ENCODE measurements at regions not wholly inside any gene's neighbourhood (a gene's known extent, or its start where the extent isn't known, plus 50 kb on each side); places are given as distances from the start of the nearest gene placed in this dataset.
"Not testable (repeated sequence)": the region's sequence is repeated elsewhere in the genome, so short reads cannot be mapped to it uniquely, and the experiment has no call there.

GRCh38 chr3:162610261-162610660 lies 1113.7 kb downstream of the OTOL1 start:
- DNase-seq (ENCODE audit: low read depth) = no peak
- TF ChIP-seq CTCF (IDR thresholded peaks at IDR 0.05; ENCODE audit: control insufficient read depth, extremely low read depth, insufficient read depth) = no peak
- no peak overlapping the region for H3K4me3 ChIP-seq (ENCODE audit: low read depth, low read length)

DNA sequence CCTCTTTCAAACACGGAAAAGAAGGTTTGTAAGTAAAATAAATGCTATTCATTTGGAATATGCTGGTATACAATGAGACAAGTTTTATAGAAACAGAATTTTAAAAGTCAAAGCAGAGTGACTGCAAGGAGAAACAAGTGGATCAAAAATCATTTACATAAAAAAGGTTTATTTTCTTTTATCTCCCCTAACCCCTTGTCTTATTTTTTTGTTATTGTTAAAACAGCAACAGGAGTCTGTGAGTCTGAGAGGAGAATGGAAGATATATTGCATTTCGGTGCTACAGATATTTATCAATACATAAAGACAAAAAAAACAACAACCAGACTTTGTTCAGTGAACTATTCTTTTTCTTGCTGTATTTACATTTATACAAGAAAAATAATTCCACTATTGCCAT lies 1116.4 kb downstream of the OTOL1 start:
- H3K4me3 ChIP-seq (ENCODE audit: low read depth, low read length) = no peak overlapping the region
- DNase-seq (ENCODE audit: low read depth) = no peak
- TF ChIP-seq CTCF (IDR thresholded peaks at IDR 0.05; ENCODE audit: control insufficient read depth, extremely low read depth, insufficient read depth) = no peak

DNA sequence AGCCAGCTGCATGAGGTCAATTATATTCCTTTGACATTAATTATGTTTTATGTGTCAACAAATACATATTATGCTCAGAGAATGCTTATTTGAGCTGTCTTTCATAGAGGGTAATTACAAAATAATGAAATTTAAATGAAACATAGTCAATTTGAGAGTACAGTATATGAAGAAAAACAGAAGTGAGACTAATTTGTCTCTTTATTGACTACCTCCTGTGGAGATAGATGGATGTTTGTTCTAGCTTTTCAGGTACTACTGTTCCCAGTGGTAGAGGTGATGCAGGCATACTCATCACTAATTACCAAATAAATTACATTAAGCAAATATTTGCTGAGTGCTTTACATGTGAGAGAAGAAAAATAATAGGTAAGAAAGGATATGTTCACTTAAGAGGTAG lies 1129.6 kb downstream of the OTOL1 start:
- no peak for DNase-seq (ENCODE audit: low read depth)
- no peak for TF ChIP-seq CTCF (IDR thresholded peaks at IDR 0.05; ENCODE audit: control insufficient read depth, extremely low read depth, insufficient read depth)
- H3K4me3 ChIP-seq (ENCODE audit: low read depth, low read length) = no peak overlapping the region

DNA sequence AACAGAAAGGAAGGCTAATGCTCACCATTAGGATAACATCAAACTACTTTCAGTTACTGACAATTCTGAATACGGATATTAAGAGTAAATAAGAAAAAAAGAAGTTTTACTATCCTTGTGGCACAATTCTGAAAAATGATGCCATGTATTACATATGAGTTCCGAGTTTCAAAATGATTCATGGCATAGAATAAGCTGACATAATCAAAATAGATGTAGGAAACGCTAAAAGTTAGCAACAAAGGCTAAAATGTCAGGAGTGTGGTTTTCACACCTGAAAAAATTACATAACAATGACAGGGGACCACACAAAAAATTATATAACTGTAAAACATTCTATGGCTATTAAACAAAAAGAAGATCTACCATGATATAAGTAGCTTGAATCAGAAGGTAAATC lies 1131.9 kb downstream of the OTOL1 start:
- no peak overlapping the region for H3K4me3 ChIP-seq (ENCODE audit: low read depth, low read length)
- no peak for TF ChIP-seq CTCF (IDR thresholded peaks at IDR 0.05; ENCODE audit: control insufficient read depth, extremely low read depth, insufficient read depth)
- DNase-seq (ENCODE audit: low read depth) = no peak

DNA sequence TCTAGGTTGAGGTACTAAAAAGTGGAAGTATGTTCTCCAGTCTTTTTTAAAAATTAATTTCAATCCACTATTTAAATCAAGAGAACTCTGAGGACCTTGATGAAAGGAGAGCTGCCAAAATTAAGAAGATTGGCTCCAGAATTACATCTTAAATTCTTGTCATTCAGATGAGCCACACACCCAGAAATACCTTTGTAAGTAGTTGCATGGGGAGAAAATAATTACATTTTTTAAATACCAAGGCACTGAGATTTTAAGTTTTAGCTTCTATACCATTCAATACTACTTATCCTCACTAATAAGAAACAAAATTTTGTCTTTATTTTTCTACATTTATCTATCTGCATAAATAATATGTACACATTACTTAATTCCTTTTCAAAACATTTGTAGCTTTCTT lies 1132.8 kb downstream of the OTOL1 start:
- no peak overlapping the region for H3K4me3 ChIP-seq (ENCODE audit: low read depth, low read length)
- DNase-seq (ENCODE audit: low read depth) = no peak
- no peak for TF ChIP-seq CTCF (IDR thresholded peaks at IDR 0.05; ENCODE audit: control insufficient read depth, extremely low read depth, insufficient read depth)

- H3K4me3 ChIP-seq (ENCODE audit: low read depth, low read length) = no peak overlapping the region
- TF ChIP-seq CTCF (IDR thresholded peaks at IDR 0.05; ENCODE audit: control insufficient read depth, extremely low read depth, insufficient read depth) = no peak
- DNase-seq (ENCODE audit: low read depth) = no peak
Measured at GRCh38 chr3:162632672-162633071, 1136.1 kb downstream of the OTOL1 start.

DNA sequence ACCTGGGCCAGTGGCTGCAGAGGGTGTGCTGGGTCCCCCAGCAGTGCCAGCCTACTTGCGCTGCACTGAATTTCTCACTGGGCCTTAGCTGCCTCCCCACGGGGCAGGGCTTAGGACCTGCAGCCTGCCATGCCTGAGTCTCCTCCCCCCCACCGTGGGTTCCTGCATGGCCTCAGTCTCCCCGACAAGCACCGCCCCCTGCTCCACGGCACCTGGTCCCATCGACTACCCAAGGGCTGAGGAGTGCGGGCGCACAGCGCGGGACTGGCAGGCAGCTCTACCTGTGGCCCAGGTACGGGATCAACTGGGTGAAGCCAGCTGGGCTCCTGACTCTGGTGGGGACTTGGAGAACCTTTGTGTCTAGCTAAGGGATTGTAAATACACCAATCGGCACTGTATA lies 1143.6 kb downstream of the OTOL1 start:
- not testable (repeated sequence) for H3K4me3 ChIP-seq (ENCODE audit: low read depth, low read length); DNase-seq (ENCODE audit: low read depth)

DNA sequence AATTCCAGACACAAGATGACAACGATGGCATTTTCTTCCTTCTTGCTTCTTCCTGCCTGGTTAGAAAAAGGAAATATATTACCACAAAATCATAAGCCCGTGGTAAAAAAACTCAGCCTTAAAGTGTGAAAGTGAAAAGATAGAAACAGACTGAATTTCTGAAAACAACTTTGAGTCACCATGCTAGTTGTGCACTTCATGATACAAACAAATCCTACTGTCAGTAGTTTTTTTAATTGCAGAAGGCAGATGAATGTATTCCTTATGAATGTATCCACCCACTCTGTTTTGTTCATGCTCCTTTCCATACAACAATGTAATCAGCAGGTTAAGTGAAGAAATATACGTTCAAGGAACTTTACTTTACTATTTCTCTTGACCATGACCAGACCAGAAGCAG lies 1144.7 kb downstream of the OTOL1 start:
- TF ChIP-seq CTCF (IDR thresholded peaks at IDR 0.05; ENCODE audit: control insufficient read depth, extremely low read depth, insufficient read depth) = no peak
- DNase-seq (ENCODE audit: low read depth) = no peak
- no peak overlapping the region for H3K4me3 ChIP-seq (ENCODE audit: low read depth, low read length)

Data from LNCaP clone FGC (cell line).